ENCODE measurements at regions not wholly inside any gene's neighbourhood (a gene's known extent, or its start where the extent isn't known, plus 50 kb on each side); places are given as distances from the start of the nearest gene placed in this dataset.

DNA sequence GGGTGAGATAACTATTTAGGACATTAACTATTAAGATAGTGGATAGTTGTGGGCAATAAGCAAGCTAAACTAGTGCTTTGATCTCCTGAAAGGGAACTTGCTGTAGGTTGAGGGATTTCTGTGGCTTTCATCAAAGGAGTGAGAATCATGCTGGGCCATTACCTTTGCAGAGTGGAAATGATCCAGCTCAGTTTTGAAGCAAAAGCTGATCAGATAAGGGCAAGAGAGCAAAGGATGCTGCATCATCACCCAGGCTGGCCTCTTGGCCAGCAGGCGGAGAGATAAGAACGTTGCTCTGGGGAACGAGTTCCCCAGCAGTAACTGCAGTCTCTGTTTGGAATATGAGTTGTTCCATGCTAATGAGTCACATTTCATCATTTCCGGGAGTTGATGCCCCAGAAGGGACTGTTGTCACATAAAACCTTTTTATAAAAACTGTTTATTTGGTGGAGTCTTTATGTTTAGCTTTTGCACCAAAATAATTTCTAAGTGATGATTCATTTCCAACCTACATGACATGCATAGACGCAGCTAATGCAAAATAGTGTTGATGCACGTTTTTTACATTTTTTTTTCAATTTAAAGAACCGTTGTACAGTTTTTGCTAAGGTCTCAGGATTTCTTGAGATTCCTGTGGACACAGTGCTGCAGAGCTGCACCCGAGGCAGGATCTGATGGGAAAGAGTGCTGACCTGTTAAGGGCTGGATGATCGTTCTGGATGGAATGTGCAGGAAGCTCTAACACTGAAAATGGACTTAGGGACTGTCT lies 99.3 kb downstream of the ACTBL2 start:
- 70 to 78% methylated on average over 8 to 9 of the region's 9 CpGs for WGBS, 2 experiments (ENCODE audit: insufficient coverage in 1 of 2, insufficient read length in 1 of 2)
- Histone ChIP-seq H3K27me3 (ENCODE audit: control insufficient read depth, insufficient read depth, low read length, poor library complexity, severe bottlenecking) (no peaks in the 10 kb centered on the region), H3K9ac (ENCODE audit: extremely low read depth, low read length, poor library complexity, severe bottlenecking) (no peak overlapping the region), H3K4me1 (ENCODE audit: control insufficient read depth, insufficient read depth, low read length) (no peaks in the 10 kb centered on the region), H3K27ac (ENCODE audit: low read depth, low read length) (no peak overlapping the region), H3K9me3 (ENCODE audit: control insufficient read depth, low read length) (no peaks in the 10 kb centered on the region), H3K36me3 (ENCODE audit: control insufficient read depth, insufficient read depth, low read length) (no peaks in the 10 kb centered on the region), H3K4me3 (ENCODE audit: low read length) (no peak overlapping the region)
- no peak overlapping the region for H3K4me3 Mint-ChIP-seq
- no peaks in the 10 kb centered on the region for H3K36me3 Mint-ChIP-seq (ENCODE audit: low read depth)
- H3K27ac Mint-ChIP-seq, result no peak overlapping the region
- TF ChIP-seq, protein P1, sequence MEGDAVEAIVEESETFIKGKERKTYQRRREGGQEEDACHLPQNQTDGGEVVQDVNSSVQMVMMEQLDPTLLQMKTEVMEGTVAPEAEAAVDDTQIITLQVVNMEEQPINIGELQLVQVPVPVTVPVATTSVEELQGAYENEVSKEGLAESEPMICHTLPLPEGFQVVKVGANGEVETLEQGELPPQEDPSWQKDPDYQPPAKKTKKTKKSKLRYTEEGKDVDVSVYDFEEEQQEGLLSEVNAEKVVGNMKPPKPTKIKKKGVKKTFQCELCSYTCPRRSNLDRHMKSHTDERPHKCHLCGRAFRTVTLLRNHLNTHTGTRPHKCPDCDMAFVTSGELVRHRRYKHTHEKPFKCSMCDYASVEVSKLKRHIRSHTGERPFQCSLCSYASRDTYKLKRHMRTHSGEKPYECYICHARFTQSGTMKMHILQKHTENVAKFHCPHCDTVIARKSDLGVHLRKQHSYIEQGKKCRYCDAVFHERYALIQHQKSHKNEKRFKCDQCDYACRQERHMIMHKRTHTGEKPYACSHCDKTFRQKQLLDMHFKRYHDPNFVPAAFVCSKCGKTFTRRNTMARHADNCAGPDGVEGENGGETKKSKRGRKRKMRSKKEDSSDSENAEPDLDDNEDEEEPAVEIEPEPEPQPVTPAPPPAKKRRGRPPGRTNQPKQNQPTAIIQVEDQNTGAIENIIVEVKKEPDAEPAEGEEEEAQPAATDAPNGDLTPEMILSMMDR (conservative IDR thresholded peaks at IDR 0.05), result no peak
- H3K27me3 Mint-ChIP-seq (ENCODE audit: insufficient read depth), result no peaks in the 10 kb centered on the region
- peaks cover 3% of the 10 kb centered on the region for H3K4me1 Mint-ChIP-seq
- no peaks in the 10 kb centered on the region for H3K9me3 Mint-ChIP-seq
- DNase-seq, result peak; percentile 63

DNA sequence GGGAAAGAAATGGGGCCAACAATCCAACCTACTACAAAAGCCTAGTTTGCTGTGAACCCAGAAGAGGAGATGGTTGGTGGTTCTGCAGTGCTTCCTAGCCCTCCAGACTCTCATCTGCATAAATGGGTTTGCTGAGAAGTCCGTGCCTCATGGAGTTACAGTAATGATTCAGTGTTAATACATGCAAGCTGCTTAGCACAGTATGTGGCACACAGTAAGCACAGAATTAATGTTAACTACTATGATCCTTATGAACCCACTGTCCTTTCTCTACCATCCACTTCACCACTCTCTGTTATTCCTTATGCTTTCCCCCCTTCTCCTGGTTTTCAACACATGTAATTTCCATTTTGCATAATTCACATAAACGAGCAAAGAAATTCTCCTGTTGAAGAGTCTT lies 100.0 kb downstream of the ACTBL2 start:
- no peaks in the 10 kb centered on the region for H3K4me1 ChIP-seq (ENCODE audit: control insufficient read depth, insufficient read depth, low read length)
- H3K9me3 ChIP-seq (ENCODE audit: control insufficient read depth, low read length), result no peaks in the 10 kb centered on the region
- WGBS, 2 experiments (ENCODE audit: insufficient coverage in 1 of 2, insufficient read length in 1 of 2), result 83% methylated on average over 1 to 2 of the region's 2 CpGs
- H3K9ac ChIP-seq (ENCODE audit: extremely low read depth, low read length, poor library complexity, severe bottlenecking), result no peak overlapping the region
- TF ChIP-seq, protein P1 (conservative IDR thresholded peaks at IDR 0.05), result no peak
- no peaks in the 10 kb centered on the region for H3K27me3 ChIP-seq (ENCODE audit: control insufficient read depth, insufficient read depth, low read length, poor library complexity, severe bottlenecking)
- H3K4me3 Mint-ChIP-seq, result no peak overlapping the region
- H3K9me3 Mint-ChIP-seq, result no peaks in the 10 kb centered on the region
- no peak overlapping the region for H3K4me3 ChIP-seq (ENCODE audit: low read length)
- H3K4me1 Mint-ChIP-seq, result peaks cover 3% of the 10 kb centered on the region
- no peaks in the 10 kb centered on the region for H3K36me3 ChIP-seq (ENCODE audit: control insufficient read depth, insufficient read depth, low read length)
- no peak overlapping the region for H3K27ac ChIP-seq (ENCODE audit: low read depth, low read length)
- no peak overlapping the region for H3K27ac Mint-ChIP-seq
- no peak for DNase-seq
- no peaks in the 10 kb centered on the region for H3K27me3 Mint-ChIP-seq (ENCODE audit: insufficient read depth)
- H3K36me3 Mint-ChIP-seq (ENCODE audit: low read depth), result no peaks in the 10 kb centered on the region

DNA sequence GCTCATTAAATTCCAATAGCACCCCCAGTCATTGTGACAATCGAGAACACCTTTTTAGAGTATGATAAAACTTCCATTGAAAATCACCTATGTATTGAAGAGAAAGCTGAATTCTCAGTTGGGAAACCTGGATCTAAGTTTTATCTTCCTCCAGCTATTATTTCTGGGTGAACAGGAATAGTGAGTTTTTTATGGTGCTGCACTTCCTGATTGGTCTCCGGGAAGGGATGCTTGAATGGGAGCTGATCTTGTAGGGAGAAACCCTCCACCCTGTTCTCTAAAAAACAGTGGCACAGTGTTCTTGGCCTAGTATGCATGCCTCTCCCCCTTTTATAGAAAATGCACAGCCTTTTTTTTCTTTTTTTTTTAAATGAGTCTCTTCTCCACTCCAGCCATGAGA lies 112.2 kb downstream of the ACTBL2 start:
- Mint-ChIP-seq H3K36me3 (ENCODE audit: low read depth) (no peaks in the 10 kb centered on the region), H3K9me3 (no peaks in the 10 kb centered on the region), H3K27me3 (ENCODE audit: insufficient read depth) (no peaks in the 10 kb centered on the region), H3K4me1 (no peaks in the 10 kb centered on the region), H3K27ac (no peak overlapping the region), H3K4me3 (no peak overlapping the region)
- Histone ChIP-seq H3K9me3 (ENCODE audit: control insufficient read depth, low read length) (no peaks in the 10 kb centered on the region), H3K36me3 (ENCODE audit: control insufficient read depth, insufficient read depth, low read length) (no peaks in the 10 kb centered on the region), H3K27me3 (ENCODE audit: control insufficient read depth, insufficient read depth, low read length, poor library complexity, severe bottlenecking) (no peaks in the 10 kb centered on the region), H3K4me3 (ENCODE audit: low read length) (no peak overlapping the region), H3K4me1 (ENCODE audit: control insufficient read depth, insufficient read depth, low read length) (no peaks in the 10 kb centered on the region), H3K27ac (ENCODE audit: low read depth, low read length) (no peak overlapping the region), H3K9ac (ENCODE audit: extremely low read depth, low read length, poor library complexity, severe bottlenecking) (no peak overlapping the region)
- WGBS, 2 experiments (ENCODE audit: insufficient coverage in 1 of 2, insufficient read length in 1 of 2), result 89 to 100% methylated on average over 1 to 2 of the region's 2 CpGs
- no peak for DNase-seq
- TF ChIP-seq, protein P1 (conservative IDR thresholded peaks at IDR 0.05), result no peak
